ENCODE measurements at regions not wholly inside any gene's neighbourhood (a gene's known extent, or its start where the extent isn't known, plus 50 kb on each side); places are given as distances from the start of the nearest gene placed in this dataset.

- TF ChIP-seq CTCF (IDR thresholded peaks at IDR 0.05) (no peak), SIN3A (IDR thresholded peaks at IDR 0.05; ENCODE audit: borderline replicate concordance, insufficient read depth, low read depth, low read length) (no peak), POLR2AphosphoS5 (IDR thresholded peaks at IDR 0.05; ENCODE audit: low read depth, low read length) (no peak), REST (IDR thresholded peaks at IDR 0.05; ENCODE audit: insufficient read depth in 1 of 2, low read depth in 2 of 2, low read length in 1 of 2) (no peak), TCF7L2 (IDR thresholded peaks at IDR 0.05; ENCODE audit: low read depth, low read length) (no peak)
Measured at GRCh38 chr6:120614723-120615122, 719.6 kb downstream of the TBC1D32 start.
